ENCODE measurements at regions not wholly inside any gene's neighbourhood (a gene's known extent, or its start where the extent isn't known, plus 50 kb on each side); places are given as distances from the start of the nearest gene placed in this dataset.
"Not testable (repeated sequence)": the region's sequence is repeated elsewhere in the genome, so short reads cannot be mapped to it uniquely, and the experiment has no call there.

DNA sequence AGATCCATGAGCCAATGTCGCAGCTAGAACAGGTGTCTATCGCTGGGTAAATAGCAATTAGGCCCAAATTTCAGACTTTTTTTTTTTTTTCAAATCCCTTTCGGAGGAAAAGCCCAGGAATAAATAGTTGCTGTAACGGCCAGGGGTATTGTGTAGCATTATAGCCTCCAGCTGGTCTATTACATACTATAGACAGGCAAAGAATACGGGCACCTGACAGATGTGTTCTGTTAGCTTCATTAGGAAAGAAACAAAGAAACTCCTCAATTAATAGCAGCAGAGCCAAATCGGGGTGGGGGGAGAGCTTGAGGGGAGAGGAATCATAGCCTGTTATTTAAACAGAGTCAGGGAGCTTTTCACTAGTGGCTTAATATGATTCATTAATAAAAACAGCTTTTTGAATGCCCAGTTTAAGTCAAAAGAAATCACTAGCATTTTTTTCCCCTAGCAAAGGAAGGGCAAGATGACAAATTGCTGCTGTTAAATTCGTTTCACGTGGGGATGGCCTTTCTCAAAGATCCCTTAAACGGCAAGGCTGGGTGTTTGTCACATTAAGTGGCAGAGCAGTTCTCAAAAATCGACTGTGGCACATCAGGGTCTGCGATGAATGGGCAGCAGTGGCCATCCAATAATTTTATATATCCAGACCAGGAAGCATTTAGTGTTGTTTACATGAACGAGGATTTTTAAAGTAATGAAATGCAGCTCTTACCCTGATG lies 139.4 kb downstream of the ID4 start:
- DNase-seq = no peak

DNA sequence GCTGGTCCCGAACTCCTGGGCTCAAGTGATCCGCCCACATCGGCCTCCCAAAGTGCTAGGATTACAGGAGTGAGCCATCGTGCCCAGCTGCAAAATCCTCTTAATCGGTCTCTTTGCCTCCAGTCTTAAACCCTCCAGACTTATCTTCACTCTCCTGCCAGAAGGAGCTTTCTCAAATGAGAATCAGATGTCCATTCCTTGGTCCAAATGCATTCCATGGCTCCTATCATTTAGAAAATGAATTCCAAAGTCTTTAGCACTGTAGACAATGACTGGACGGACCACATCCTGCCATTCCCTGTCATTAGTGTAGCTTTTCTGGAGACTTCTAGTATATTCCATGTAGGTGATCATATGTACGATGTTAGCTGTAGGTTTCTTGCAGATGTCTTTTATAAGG lies 141.9 kb downstream of the ID4 start:
- DNase-seq = no peak

DNA sequence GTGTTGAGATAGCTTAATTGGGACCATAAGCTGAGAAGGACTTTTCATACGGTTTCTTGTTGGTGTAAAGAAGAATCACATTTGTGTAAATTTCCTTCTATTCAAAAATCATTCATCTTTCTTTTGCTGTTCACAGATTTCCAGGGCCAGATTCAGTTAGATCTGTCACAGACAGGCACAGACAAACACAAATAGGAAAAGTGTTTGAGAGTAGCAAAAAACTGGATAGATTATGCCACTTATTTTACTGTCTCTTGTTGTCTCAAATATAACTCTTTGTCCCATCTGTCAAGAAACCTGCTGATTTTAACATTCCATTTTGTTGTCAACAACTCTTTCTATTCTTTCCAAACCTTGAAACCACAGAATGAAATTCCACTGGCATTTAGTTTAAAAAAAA lies 142.8 kb downstream of the ID4 start:
- no peak for DNase-seq

DNA sequence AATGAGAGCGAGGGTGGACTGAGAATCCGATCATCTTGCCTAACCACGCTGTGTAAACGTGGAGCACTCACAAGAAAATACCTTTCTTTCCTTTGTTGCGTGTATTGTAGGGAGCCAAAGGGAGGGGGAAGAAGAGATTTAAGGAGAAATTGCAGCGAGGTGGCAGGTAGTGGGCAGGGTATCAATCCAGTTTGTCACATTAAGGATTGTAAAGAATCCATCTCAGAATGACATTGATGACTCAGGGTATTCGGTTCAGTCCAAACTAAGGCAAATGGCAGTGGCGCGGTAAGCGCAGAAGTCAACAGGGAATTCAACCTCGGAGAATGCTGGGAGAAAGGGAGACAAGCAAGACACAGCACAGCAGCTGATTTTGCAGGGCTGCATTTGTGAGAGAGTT lies 146.2 kb downstream of the ID4 start:
- DNase-seq = no peak

DNA sequence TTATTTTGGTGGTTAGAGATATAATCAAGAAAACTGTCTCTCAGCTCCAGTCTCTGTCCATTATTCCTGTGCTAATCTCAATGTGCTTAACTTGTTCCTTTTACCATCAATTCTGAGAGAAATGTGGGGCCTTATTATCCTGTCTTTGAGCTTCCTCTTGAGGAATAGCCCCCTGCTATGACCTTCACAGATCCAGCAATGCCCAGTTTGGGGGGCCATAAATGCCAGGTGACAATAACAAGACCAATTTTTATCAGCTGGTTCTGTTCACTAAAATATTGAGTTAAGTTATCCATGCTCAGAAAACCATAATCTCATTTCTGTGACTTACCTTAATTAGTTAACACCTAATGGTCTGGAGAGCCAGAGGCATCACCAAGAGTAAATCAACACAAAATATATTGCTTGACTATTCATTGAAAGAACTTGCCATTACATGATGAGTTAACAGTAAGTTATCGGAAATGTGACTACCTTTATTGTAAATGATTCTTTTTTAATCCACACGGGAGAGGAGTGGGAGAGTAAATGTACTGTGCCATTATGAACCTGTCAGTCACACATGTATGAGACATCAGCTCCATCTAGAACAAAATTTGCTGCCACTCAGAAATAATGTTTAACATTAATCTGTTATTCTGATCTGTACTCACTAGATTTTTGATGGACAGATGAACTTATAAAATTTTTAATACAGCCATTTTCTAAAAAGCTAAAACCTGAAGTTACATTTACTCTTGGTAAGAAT lies 149.7 kb downstream of the ID4 start:
- no peak for DNase-seq

DNA sequence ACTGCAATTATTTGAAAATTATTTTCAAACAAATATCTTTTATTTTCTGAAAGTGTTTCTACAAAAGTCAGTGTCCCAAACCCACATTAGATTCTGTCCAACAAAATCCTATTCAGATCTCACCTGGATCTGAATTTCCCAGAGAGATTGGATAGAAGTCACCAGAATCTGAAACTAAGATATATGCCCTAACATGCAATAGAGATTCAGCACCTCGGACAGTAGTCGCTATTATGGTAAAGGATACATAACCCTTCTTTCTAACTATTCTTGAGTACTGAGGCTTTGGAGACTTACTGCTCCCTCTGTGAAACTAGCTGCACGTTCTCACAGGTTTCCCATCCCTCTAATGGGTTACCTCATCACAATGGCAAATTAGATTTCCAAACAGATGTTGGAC lies 151.4 kb downstream of the ID4 start:
- DNase-seq = no peak

DNA sequence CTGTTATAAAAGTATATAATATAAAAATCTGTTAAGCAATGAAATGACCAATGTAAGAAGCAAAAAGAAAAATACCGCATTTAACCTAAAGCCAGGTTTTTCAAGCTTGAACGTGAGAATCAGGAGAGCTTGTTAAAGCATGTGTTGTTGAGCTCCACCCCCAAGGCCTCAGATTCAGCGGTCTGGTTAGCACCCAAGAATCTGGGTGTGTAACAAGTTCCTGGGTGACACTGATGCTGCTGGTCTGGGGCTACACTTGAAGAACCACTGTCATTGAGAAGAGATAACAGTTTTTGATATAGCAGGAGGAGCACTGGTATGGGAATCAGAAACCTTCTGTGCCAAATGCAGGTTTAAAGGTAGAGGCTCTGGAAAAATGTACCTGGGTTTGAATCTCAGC lies 154.0 kb downstream of the ID4 start:
- DNase-seq = no peak

DNA sequence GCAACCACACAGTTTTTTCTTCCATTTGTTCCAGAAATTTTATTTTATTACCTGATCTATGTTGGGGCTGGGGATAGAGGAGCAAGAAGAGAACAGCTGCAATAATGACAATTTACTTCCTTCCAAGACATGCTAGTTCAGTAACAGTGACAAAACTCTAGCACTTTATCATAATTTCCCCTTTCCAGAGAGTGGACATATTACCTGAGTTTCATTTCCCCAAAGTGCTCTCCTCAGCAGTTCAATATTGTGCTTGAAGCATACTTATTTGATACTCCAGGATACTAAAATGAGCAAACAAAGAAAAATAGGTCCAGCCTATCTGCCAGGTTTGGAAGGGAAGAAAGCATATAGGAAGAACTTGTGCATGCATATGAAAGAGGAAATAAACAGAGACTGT lies 157.7 kb downstream of the ID4 start:
- no peak for DNase-seq

DNA sequence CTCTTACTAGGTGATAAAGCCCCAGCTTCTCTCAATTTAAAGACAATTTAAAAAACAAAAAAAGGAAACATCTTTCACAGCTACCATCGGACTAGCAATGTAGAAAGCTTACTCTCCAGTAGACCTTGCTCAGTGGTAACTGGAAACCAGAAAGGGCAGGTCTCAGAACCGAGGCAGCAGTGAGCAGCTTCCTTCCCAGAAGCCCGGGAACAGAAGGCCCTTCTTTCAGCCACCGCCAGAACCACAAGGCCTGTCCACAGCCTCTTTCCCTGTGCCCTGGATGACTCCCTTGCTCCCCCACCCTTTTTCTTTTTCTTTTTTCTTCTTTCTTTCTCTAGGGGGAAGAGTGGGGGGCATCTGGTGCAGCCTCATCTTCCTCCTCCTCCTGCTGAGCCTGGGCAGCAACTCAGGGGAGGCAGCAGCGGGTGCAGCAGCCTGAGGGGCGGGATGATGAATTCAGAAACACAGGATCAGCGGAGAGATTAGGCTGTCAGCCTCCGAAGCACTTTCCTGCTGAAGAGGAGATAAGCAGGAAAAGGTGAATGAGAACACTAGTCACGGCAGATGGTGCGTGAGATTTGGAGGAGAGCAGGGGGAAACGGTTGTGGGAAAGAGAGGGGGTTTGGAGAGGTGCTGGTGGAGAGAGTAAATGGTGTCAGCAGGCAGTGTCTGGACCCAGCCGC lies 158.5 kb downstream of the ID4 start:
- no peak for DNase-seq

DNA sequence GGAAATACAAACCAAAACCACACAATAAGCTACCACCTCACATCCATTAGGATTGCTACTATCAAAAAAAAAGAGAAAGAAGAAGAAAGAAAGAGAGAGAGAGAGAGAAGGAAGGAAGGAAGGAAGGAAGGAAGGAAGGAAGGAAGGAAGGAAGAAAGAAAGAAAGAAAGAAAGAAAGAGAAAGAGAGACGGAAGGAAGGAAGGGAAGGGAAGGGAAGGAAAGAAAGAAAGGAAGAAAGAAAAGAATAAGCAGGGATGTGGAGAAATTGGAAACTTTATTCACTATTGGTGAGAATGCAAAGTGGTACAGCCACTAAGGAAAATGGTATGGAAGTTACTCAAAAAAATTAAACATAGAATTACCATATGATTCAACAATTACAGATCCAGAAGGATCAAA lies 159.9 kb downstream of the ID4 start:
- DNase-seq = no peak

DNA sequence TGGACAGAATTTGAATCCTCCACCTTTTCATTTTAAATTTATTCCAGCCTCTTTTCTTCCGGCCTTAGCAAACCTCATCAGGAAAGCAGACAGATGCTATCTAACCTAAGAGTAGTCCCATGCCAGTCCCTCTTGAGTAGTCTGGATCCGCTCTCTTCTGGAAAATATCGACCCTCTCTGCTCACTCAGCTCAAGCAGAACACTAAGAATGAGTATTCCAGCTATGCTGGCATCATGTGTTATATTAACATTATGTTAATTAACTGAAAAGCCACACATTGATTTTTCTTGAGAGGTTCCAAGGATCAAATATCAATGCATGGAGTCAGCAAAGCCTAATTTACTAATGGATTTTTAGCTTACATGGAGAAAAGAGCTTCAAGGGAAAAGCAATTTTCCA lies 161.4 kb downstream of the ID4 start:
- no peak for DNase-seq

DNA sequence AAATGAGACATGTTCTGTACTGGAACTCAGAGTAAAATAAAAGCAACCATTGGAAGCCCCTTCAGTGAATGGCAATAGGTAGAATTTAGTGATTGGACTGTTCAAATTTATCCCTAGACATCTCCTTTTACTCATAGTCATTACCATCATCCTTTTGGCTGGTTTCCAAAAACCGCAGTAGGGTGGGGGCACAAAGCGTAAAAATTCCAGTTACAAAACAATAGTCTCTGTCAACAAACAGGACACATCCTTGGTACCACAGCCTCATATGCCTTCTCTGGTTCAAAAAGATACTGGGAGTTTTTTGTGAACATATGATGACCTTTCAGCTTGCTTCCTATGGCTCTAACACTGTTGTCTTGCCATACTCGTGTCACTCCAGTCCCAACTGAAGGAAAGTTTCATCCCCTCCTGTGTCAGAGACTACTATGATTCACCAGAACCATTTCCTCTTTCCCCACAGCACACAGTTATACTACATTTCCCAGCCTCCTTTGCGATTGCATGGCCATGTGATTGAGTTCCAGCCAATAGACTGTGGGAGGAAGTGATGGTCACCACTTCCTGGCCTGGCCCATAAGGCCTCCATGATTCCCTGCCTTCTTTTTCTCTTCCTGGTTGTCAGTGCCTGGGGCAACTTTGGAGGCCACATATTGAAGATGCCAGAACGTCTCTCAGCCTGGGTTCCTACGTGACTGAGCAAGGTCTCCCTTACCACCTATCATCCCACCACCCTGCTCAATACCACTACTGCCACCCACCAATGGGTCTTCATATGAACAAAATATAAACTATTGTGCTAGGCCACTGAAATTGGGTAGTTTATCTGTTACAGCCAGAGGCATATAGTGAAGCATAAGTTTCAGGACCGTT lies 162.4 kb downstream of the ID4 start:
- no peak for DNase-seq

DNA sequence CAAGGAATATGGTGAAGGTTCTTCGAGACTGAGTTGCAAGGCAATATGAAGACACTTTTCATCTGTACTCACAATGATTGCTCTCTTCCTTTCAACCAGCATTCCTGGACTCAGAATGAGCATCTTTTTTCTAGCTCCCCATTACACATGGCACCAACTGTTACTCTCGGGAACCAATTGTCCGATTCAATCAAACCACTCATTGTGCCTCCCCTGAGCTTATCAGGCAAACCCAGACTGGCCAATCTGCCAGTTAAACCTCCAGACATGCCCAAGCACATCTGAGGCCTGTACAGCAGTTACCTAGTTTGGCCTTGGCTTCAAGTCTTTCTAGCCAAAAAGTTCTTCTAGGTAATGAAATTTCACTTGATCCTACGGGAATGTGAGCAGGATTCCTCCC lies 164.1 kb downstream of the ID4 start:
- DNase-seq = no peak

DNA sequence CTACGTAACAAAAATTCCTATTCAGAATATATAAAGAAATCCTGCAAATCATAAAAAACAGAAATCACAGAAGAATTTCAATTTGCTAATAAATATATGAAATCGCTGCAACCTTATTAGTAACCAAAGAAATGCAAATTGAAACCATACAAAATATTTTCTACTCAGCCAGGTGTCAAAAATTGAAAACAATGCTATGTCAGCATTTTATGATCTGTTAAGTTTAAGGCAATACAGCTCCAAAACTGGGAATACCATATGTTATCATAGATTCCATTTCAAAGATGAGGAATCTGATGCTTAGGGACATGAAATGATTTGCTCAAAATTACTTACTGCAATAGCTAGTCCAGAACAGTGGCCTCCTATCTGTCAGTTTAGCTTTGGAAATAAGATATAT lies 168.9 kb downstream of the ID4 start:
- no peak for DNase-seq

DNA sequence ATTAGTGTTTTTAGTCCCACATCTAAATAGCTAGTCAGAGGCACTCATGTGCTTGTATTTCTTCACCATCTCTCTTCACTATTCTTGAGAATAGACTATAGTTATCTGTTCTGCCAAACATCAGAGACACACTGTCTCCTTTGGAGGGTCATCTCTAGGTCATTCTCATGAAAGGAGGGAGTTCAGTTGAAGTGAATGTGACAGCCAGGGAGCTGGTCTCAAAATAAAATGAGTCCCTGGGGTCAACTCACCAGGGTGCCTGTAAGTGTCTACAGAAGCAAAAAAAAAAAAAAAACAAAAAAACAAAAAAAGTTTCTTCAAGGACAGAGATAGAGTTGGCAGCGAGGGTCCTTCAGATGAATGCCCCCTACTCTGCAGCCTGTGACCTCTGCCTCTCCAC lies 171.0 kb downstream of the ID4 start:
- DNase-seq = no peak

DNA sequence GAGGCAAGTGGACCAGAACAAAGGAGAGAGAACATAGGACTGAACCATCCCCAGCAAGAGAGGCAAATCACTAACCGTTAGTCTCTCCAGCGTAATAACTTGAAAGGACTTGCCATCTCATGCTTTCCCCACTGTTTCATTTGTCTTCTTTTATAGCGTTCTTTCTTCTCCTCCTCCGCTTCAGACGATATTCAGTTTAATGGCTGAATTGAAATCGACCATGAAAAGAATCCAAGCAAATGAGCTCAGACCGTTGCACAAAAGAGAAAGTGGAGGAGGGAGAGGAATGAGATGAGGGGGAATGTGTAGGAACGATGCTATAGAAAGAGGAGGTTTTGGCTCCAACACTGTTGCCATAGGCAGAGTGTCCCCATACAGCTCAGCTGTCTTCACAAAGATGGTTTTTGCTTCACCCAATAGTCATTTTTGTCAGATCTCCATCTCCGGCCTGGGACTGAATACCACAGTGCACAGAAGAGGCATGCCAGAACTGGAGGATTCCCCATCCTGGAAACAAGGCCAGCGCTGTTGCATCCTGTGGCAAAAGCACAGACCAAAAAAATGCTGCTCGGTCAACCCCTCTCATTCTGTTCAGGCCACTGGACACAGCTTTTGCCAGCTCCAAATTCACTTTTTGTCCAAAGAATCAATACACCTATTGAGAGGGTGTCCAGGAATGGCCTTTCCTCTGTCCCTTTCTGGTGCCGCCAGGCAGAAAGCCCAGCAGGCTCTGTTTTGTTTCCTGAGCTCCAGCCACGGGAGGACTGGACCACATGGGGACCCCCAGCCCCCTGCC lies 176.1 kb downstream of the ID4 start:
- DNase-seq = peak in 27 of 51 donors; percentile 1 to 65 (median 41)

DNA sequence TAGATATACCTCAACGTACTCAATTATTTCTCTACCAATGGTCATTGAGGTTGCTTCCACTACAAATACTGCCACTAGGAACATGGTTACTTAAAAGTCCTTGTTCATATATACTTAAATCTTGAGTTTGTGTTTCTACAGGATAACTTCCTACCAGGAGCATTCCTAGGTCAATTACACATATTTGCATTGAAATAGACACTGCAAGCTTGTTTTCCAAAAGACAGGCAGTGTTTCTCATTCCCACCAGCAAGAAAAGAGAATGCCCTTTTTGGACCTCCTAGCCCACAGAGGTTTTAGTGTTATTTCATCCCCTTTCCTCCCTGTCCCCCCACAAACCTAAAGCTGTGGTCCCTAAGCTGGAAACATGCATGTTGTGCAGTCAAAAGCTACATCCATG lies 177.3 kb downstream of the ID4 start:
- DNase-seq = no peak

DNA sequence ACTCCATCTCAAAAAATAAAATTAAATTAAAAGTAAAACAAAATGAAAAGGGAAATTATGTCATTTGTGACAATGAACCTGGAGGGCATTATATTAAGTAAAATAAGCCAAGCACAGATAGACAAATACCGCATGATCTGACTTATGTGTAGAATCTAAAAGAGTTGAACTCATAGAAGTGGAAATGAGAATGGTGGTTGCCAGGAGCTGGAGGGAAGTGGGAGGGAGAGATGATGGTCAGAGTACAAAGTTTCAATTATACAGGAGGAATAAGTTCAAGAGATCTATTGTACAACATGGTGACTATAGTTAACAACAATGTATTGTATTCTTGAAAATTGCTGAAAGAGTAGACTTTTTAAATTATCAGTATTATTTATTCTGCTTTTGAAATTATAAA lies 183.4 kb downstream of the ID4 start:
- DNase-seq = no peak

DNA sequence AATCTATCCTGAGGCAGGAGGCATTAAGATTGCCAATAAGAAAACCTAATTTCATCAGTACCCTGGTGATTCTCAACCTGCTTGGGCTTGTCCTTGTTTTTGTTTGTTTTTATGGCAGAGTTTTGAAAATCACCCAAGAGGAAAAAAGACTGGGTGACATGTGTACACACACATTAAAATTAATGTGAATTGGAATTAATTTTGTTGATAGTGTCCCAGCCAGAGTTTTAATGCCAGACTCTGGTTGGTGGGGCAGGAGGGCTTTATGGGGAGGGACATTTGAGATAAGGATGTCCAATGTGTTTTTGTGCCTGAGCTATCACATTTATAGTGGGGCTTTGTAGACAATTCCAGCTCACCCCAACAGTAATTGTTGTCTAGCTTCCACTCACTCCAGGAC lies 184.6 kb downstream of the ID4 start:
- no peak for DNase-seq

DNA sequence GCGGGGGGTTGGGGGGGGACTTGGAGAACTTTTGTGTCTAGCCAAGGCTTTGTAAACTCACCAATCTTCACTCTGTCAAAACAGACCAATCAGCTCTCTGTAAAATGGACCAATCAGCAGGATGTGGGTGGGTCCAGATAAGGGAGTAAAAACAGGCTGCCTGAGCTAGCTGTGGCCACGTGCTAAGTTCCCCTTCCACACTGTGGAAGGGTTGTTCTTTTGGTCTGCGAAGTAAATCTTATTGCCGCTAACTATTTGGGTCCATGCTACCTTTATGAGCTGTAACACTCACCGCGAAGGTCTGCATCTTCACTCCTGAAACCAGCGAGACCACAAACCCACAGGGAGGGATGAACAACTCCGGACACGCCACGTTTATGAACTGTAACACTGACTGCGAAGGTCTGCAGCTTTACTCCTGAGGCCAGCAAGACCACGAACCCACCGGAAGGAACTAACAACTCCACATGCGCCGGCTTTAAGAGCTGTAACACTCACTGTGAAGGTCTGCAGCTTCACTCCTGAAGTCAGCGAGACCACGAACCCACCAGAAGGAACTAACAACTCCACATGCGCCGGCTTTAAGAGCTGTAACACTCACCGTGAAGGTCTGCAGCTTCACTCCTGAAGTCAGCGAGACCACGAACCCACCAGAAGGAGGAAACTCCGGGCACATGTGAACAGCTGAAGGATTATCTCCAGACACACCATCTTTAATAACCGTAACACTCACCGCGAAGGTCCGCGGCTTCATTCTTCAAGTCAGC lies 186.6 kb downstream of the ID4 start:
- DNase-seq = not testable (repeated sequence)

Measured in hypothalamus (tissue), 51 donors.